Right kidney (tissue), 1 donor: ENCODE measurements at regions not wholly inside any gene's neighbourhood (a gene's known extent, or its start where the extent isn't known, plus 50 kb on each side); places are given as distances from the start of the nearest gene placed in this dataset.
A peak's percentile ranks its signal among the peaks of the same experiment; 100 is the strongest.
"Not testable (repeated sequence)": the region's sequence is repeated elsewhere in the genome, so short reads cannot be mapped to it uniquely, and the experiment has no call there.

Experiments
- DNase-seq: peaks from one replicate; pipeline ENCODE4 v3.0.0-alpha.2; 2016

- DNase-seq: no peak
These were observed 156.2 kb upstream of the FOXK1 start for GRCh38 chr7:4525884-4526283.

- DNase-seq: no peak
These were observed 154.0 kb upstream of the FOXK1 start for GRCh38 chr7:4527988-4528636.

- DNase-seq: no peak
These were observed 150.9 kb upstream of the FOXK1 start for GRCh38 chr7:4531236-4531635.

GRCh38 chr7:4533339-4533738 is 148.8 kb upstream of the FOXK1 start:
- not testable (repeated sequence) for DNase-seq

- DNase-seq: no peak
These were observed 132.4 kb upstream of the FOXK1 start for GRCh38 chr7:4549681-4550080.

- DNase-seq: no peak
These were observed 132.0 kb upstream of the FOXK1 start for GRCh38 chr7:4550117-4550516.

GRCh38 chr7:4552985-4553384 is 129.1 kb upstream of the FOXK1 start:
- no peak for DNase-seq

- no peak for DNase-seq
These were observed 125.0 kb upstream of the FOXK1 start for GRCh38 chr7:4556868-4557793.

GRCh38 chr7:4561795-4562194 is 120.3 kb upstream of the FOXK1 start:
- no peak for DNase-seq

GRCh38 chr7:4566714-4567113 is 115.4 kb upstream of the FOXK1 start:
- no peak for DNase-seq

- DNase-seq: no peak
These were observed 107.2 kb upstream of the FOXK1 start for GRCh38 chr7:4574851-4575250.

- DNase-seq: no peak
These were observed 106.8 kb upstream of the FOXK1 start for GRCh38 chr7:4575254-4575653.

GRCh38 chr7:4602905-4603842 is 78.9 kb upstream of the FOXK1 start:
- no peak for DNase-seq

GRCh38 chr7:4603843-4604231 is 78.3 kb upstream of the FOXK1 start:
- DNase-seq: no peak

- DNase-seq: no peak
These were observed 77.6 kb upstream of the FOXK1 start for GRCh38 chr7:4604456-4604940.

GRCh38 chr7:4606797-4607196 is 75.3 kb upstream of the FOXK1 start:
- no peak for DNase-seq

- peak; percentile 24 for DNase-seq
These were observed 74.8 kb upstream of the FOXK1 start for GRCh38 chr7:4607311-4607729.

- not testable (repeated sequence) for DNase-seq
These were observed 72.5 kb upstream of the FOXK1 start for GRCh38 chr7:4609576-4609975.

GRCh38 chr7:4610768-4611467 is 71.2 kb upstream of the FOXK1 start:
- peak; percentile 42 for DNase-seq

- no peak for DNase-seq
These were observed 69.9 kb upstream of the FOXK1 start for GRCh38 chr7:4612237-4612636.

- DNase-seq: peak; percentile 38
These were observed 68.9 kb upstream of the FOXK1 start for GRCh38 chr7:4612939-4613841.
